H9 (cell line): ENCODE measurements at regions not wholly inside any gene's neighbourhood (a gene's known extent, or its start where the extent isn't known, plus 50 kb on each side); places are given as distances from the start of the nearest gene placed in this dataset.

Experiments used
- DNase-seq: peaks from one replicate; pipeline ENCODE4 v3.0.0-alpha.2; 2017
- H2AFZ ChIP-seq: one replicate; pipeline ENCODE4 v1.6.1; 2013; ENCODE audit warnings: mild to moderate bottlenecking, low read length, control low read depth, moderate library complexity
- H2AK5ac ChIP-seq: 2 replicates; pipeline ENCODE4 v1.6.1; 2013; ENCODE audit warnings: low read length, control low read depth, mixed read lengths; ENCODE audit not compliant: insufficient read length
- H2BK120ac ChIP-seq: one replicate; pipeline ENCODE4 v1.6.1; 2013; ENCODE audit warnings: low read depth, mild to moderate bottlenecking, low read length, control low read depth, inconsistent platforms; ENCODE audit not compliant: poor library complexity, severe bottlenecking
- H2BK12ac ChIP-seq: 2 replicates; pipeline ENCODE4 v1.6.1; 2013; ENCODE audit warnings: low read length, control low read depth, mixed read lengths, low read depth; ENCODE audit not compliant: insufficient read length
- H2BK15ac ChIP-seq: 2 replicates; pipeline ENCODE4 v1.6.1; 2013; ENCODE audit warnings: low read depth, low read length, control low read depth
- H2BK20ac ChIP-seq: one replicate; pipeline ENCODE4 v1.6.1; 2013; ENCODE audit warnings: low read depth, mild to moderate bottlenecking, low read length, control low read depth, inconsistent platforms; ENCODE audit not compliant: poor library complexity, severe bottlenecking
- H2BK5ac ChIP-seq: 2 replicates; pipeline ENCODE4 v1.6.1; 2013; ENCODE audit warnings: low read length, control low read depth, mixed read lengths; ENCODE audit not compliant: insufficient read length
- H3K14ac ChIP-seq: 2 replicates; pipeline ENCODE4 v1.6.1; 2013; ENCODE audit warnings: low read length, control low read depth; ENCODE audit not compliant: insufficient read depth
- H3K18ac ChIP-seq: 2 replicates; pipeline ENCODE4 v1.6.1; 2013; ENCODE audit warnings: low read depth, mild to moderate bottlenecking, mixed read lengths, low read length, control low read depth; ENCODE audit not compliant: insufficient read length
- H3K23ac ChIP-seq: 2 replicates; pipeline ENCODE4 v1.6.1; 2013; ENCODE audit warnings: low read length, control low read depth, mixed read lengths, low read depth; ENCODE audit not compliant: insufficient read length
- H3K23me2 ChIP-seq: 2 replicates; pipeline ENCODE4 v1.6.1; 2013; ENCODE audit warnings: low read depth, mild to moderate bottlenecking, mixed read lengths, low read length, control low read depth; ENCODE audit not compliant: insufficient read length, poor library complexity, severe bottlenecking
- H3K27ac ChIP-seq: 2 replicates; pipeline ENCODE4 v1.5.1; 2013; ENCODE audit warnings: low read length, control low read depth, mixed read lengths, low read depth; ENCODE audit not compliant: insufficient read length
- H3K27me3 ChIP-seq: 2 replicates; pipeline ENCODE4 v1.6.1; 2013; ENCODE audit warnings: low read length, control low read depth, inconsistent platforms; ENCODE audit not compliant: insufficient read depth
- H3K4ac ChIP-seq: 2 replicates; pipeline ENCODE4 v1.6.1; 2013; ENCODE audit warnings: low read depth, mild to moderate bottlenecking, control low read depth, inconsistent platforms, low read length, moderate library complexity
- H3K4me1 ChIP-seq: 2 replicates; pipeline ENCODE4 v1.6.1; 2013; ENCODE audit warnings: low read length, control low read depth, inconsistent platforms; ENCODE audit not compliant: insufficient read depth
- H3K4me2 ChIP-seq: 2 replicates; pipeline ENCODE4 v1.6.1; 2013; ENCODE audit warnings: low read length, control low read depth, mixed read lengths; ENCODE audit not compliant: insufficient read length, insufficient read depth
- H3K56ac ChIP-seq: 2 replicates; pipeline ENCODE4 v1.6.1; 2013; ENCODE audit warnings: low read depth, mild to moderate bottlenecking, mixed read lengths, low read length, control low read depth; ENCODE audit not compliant: insufficient read length
- H3K79me1 ChIP-seq: 2 replicates; pipeline ENCODE4 v1.6.1; 2013; ENCODE audit warnings: low read depth, mild to moderate bottlenecking, moderate library complexity, low read length, control low read depth, inconsistent platforms; ENCODE audit not compliant: insufficient read depth, poor library complexity, severe bottlenecking
- H3K79me2 ChIP-seq: 2 replicates; pipeline ENCODE4 v1.6.1; 2013; ENCODE audit warnings: low read length, control low read depth, inconsistent platforms; ENCODE audit not compliant: insufficient read depth
- H3K9ac ChIP-seq: 2 replicates; pipeline ENCODE4 v1.6.1; 2013; ENCODE audit warnings: low read length, control low read depth, mixed read lengths; ENCODE audit not compliant: insufficient read length; ENCODE audit errors: extremely low read depth
- H3K9me3 ChIP-seq: one replicate; pipeline ENCODE4 v1.6.1; 2013; ENCODE audit warnings: low read depth, low read length, inconsistent platforms; ENCODE audit not compliant: control insufficient read depth
- H3T11ph ChIP-seq: one replicate; pipeline ENCODE4 v1.6.1; 2013; ENCODE audit warnings: mild to moderate bottlenecking, low read length, control low read depth, inconsistent platforms
- H4K20me1 ChIP-seq: one replicate; pipeline ENCODE4 v1.6.1; 2013; ENCODE audit not compliant: control insufficient read depth, insufficient read length, insufficient read depth
- H4K5ac ChIP-seq: 2 replicates; pipeline ENCODE4 v1.6.1; 2013; ENCODE audit warnings: low read depth, mild to moderate bottlenecking, mixed read lengths, low read length, control low read depth; ENCODE audit not compliant: insufficient read length
- H4K8ac ChIP-seq: replicated peaks from 2 replicates; pipeline ENCODE4 v1.6.1; 2013; ENCODE audit warnings: low read length, control low read depth, mixed read lengths, low read depth; ENCODE audit not compliant: insufficient read length
- H4K91ac ChIP-seq: 2 replicates; pipeline ENCODE4 v1.6.1; 2013; ENCODE audit warnings: low read depth, mild to moderate bottlenecking, moderate library complexity, mixed read lengths, low read length, control low read depth; ENCODE audit not compliant: insufficient read length
- H3K27ac Mint-ChIP-seq, 3 experiments: 2 replicates in 2 of 3; 3 replicates in 1 of 3; pipeline ENCODE4 v1.8.0; 2020 to 2021; ENCODE audit warnings: mixed read lengths in 3 of 3, mild to moderate bottlenecking in 1 of 3, moderate library complexity in 1 of 3
- H3K27me3 Mint-ChIP-seq: 2 replicates; pipeline ENCODE4 v1.8.0; 2021; ENCODE audit warnings: low read depth, mild to moderate bottlenecking, moderate library complexity, mixed read lengths
- H3K36me3 Mint-ChIP-seq, 3 experiments: 2 replicates in 2 of 3; 3 replicates in 1 of 3; pipeline ENCODE4 v1.8.0; 2020 to 2021; ENCODE audit warnings: low read depth in 3 of 3, mixed read lengths in 3 of 3; ENCODE audit not compliant: insufficient read depth in 1 of 3
- H3K4me1 Mint-ChIP-seq, 2 experiments: 2 replicates each; pipeline ENCODE4 v1.8.0; 2020; ENCODE audit warnings: mixed read lengths in 2 of 2
- H3K4me3 Mint-ChIP-seq, 2 experiments: 2 replicates in 1 of 2; 3 replicates in 1 of 2; pipeline ENCODE4 v1.8.0; 2020 to 2021; ENCODE audit warnings: mild to moderate bottlenecking in 2 of 2, mixed read lengths in 2 of 2, moderate library complexity in 1 of 2
- H3K9me3 Mint-ChIP-seq, 2 experiments: 2 replicates in 1 of 2; 3 replicates in 1 of 2; pipeline ENCODE4 v1.8.0; 2020; ENCODE audit warnings: mild to moderate bottlenecking in 2 of 2, mixed read lengths in 2 of 2, moderate library complexity in 1 of 2
- CTCF ChIP-seq: fragments of 200-600 bp; sonication (generic); conservative IDR thresholded peaks from 3 replicates; pipeline ENCODE4 v1.8.0; 2021; ENCODE audit warnings: antibody characterized with exemption, mild to moderate bottlenecking
- WGBS: extraction: QIAGEN DNeasy Blood & Tissue Kit; methylation state at CpG from one replicate; pipeline ENCODE4 v1.1.7; 2013; ENCODE audit warnings: missing lambda C conversion rate, low lambda C conversion rate, mixed read lengths; ENCODE audit not compliant: insufficient read length; ENCODE audit errors: extremely low coverage; 5-methylcytosine and 5-hydroxymethylcytosine counted together

DNA sequence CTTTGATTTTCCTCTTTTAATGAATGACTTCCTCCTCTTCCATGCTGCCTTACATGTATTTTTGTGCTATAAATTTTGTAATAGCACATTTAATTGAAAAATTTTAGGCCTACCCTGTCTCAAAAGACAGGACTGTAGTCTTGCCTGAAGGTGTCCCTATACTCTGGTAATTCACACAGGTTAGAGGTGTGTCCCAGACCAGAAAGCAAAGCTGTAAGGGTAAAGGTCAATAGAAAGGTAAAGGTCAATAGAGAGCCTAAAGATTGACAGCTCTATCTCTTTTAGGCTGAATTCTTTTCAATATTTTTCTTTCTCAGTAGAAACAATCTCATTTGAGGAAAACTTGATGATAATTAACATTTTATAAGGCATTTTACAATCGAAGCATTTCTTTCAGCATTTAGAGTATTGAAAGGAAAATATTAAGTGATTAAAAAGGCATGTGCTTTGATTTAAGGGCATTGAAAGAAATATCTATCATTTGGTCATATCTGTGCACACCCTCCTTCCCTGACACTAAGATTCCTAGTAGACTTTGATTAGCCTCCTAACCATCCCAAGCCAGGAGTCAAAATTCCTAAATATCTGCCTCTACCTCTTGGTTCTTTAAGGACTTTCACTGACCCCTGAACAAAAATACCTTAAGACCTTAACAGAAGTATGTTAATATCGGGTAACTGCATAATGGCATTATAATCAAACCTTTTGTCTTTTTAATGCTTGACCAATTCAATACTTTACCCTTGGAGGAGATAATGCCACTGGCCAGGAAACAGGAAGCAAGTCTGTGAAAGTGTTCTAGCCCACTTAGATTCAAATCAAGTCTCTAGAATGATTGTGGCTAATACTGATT lies 161.8 kb upstream of the DTNA start:
- Histone ChIP-seq H2AFZ (no peak overlapping the region), H3K14ac (no peak overlapping the region), H3K79me2 (no peaks in the 10 kb centered on the region), H4K20me1 (no peaks in the 10 kb centered on the region), H3K27me3 (no peaks in the 10 kb centered on the region), H2AK5ac (no peak overlapping the region), H3T11ph (no peak overlapping the region), H3K23me2 (no peaks in the 10 kb centered on the region), H4K5ac (no peak overlapping the region), H2BK12ac (no peak overlapping the region), H3K79me1 (no peaks in the 10 kb centered on the region), H2BK120ac (no peak overlapping the region), H3K4me2 (peak overlapping the region; percentile 41), H3K9ac (no peak overlapping the region), H3K23ac (no peak overlapping the region), H3K18ac (no peak overlapping the region), H2BK15ac (no peak overlapping the region), H2BK20ac (no peak overlapping the region), H3K9me3 (no peaks in the 10 kb centered on the region), H3K4ac (no peak overlapping the region), H2BK5ac (no peak overlapping the region), H3K56ac (no peak overlapping the region), H3K4me1 (peaks cover 8% of the 10 kb centered on the region; the same call in 1 of the 2 replicates), H3K27ac (peak overlapping the region; percentile 66), H4K91ac (no peak overlapping the region), H4K8ac (no peak overlapping the region)
- no peaks in the 10 kb centered on the region for H3K27me3 Mint-ChIP-seq
- no peaks in the 10 kb centered on the region for H3K9me3 Mint-ChIP-seq
- peak overlapping the region; percentile 17 to 45; a peak in 4 of 5 replicates for H3K4me3 Mint-ChIP-seq
- peaks cover 58 to 71% of the 10 kb centered on the region in 2 experiments for H3K4me1 Mint-ChIP-seq
- H3K27ac Mint-ChIP-seq = peak overlapping the region; percentile 45 to 92 (median 85); a peak in 6 of 7 replicates
- peak; percentile 29; the same call in 1 of the 3 replicates for TF ChIP-seq CTCF
- H3K36me3 Mint-ChIP-seq = no peaks in the 10 kb centered on the region; a peak in 1 of 7 replicates
- no CpG with 5 or more reads among the region's 2 CpGs for WGBS
- DNase-seq = no peak
